A549 (cell line): ENCODE measurements at regions not wholly inside any gene's neighbourhood (a gene's known extent, or its start where the extent isn't known, plus 50 kb on each side); places are given as distances from the start of the nearest gene placed in this dataset.

ENCODE experiments used
- ATAC-seq, 2 experiments: fragments of 200-7000 bp in 1 of 2; fragments of >200 bp in 1 of 2; cut with Nextera tagmentation in 1 of 2; cut with Tn5 transposase in 1 of 2; 3 replicates each; pipeline versions ENCODE4 v1.8.0 to v1.9.1; 2018 to 2020; ENCODE audit warnings: mild to moderate bottlenecking in 1 of 2, moderate library complexity in 1 of 2
- CTCF ChIA-PET: fragments of 300-600 bp; sonication (Branson Sonifier 250); formaldehyde crosslinking; extraction: SDS; loops from one replicate; lab custom pipeline; 2021; ENCODE audit warnings: antibody characterized with exemption, inconsistent platforms; lab: Yijun Ruan, JAX
- POLR2A ChIA-PET: fragments of 350-600 bp; formaldehyde crosslinking; extraction: SDS; loops from one replicate; lab custom pipeline; 2021; ENCODE audit warnings: antibody characterized with exemption, inconsistent platforms; lab: Yijun Ruan, JAX
- DNase-seq, 2 experiments: peaks; one replicate each; pipeline versions ENCODE4 v3.0.0 to v3.0.0-alpha.2; 2011 to 2016; ENCODE audit warnings: low read depth in 1 of 2, low spot score in 1 of 2
- FAIRE-seq: peaks from 2 replicates; lab custom pipeline; 2011; peaks lifted over from hg19 to GRCh38; lab: Jason Lieb, UNC
- H3K27ac ChIP-seq, 2 experiments: fragments of >200 bp; sonication (Bioruptor Twin); formaldehyde crosslinking; 3 replicates each; pipeline ENCODE4 v1.5.1; 2016 to 2017
- H3K4me1 ChIP-seq: fragments of >200 bp; sonication (Bioruptor Twin); formaldehyde crosslinking; 3 replicates; pipeline ENCODE4 v1.6.1; 2016
- H3K4me2 ChIP-seq: fragments of >200 bp; sonication (Bioruptor Twin); formaldehyde crosslinking; 3 replicates; pipeline ENCODE4 v1.6.1; 2016
- H3K4me3 ChIP-seq: fragments of >200 bp; sonication (Bioruptor Twin); formaldehyde crosslinking; 3 replicates; pipeline ENCODE4 v1.5.1; 2016
- H3K9me3 ChIP-seq: fragments of >200 bp; sonication (Bioruptor Twin); formaldehyde crosslinking; 3 replicates; pipeline ENCODE4 v1.6.1; 2016
- CBX8 ChIP-seq: fragments of 200-600 bp; sonication (generic); IDR thresholded peaks from 2 replicates; pipeline ENCODE4 v1.6.1; 2016
- CHD2 ChIP-seq: fragments of 150-350 bp; IDR thresholded peaks from 2 replicates; pipeline ENCODE4 v1.6.1; 2014; ENCODE audit warnings: low read length; ENCODE audit not compliant: partially characterized antibody
- FOSB ChIP-seq: fragments of 250-450 bp; sonication (Bioruptor Pico); IDR thresholded peaks from 2 replicates; pipeline ENCODE4 v1.5.0; 2020; ENCODE audit warnings: mild to moderate bottlenecking, moderate library complexity
- FOXS1 ChIP-seq: fragments of 250-450 bp; sonication (Bioruptor Pico); IDR thresholded peaks from 2 replicates; pipeline ENCODE4 v1.5.0; 2020; ENCODE audit warnings: mild to moderate bottlenecking, moderate library complexity
- HDAC2 ChIP-seq: fragments of 200-600 bp; sonication (generic); IDR thresholded peaks from 2 replicates; pipeline ENCODE4 v1.6.1; 2016
- HEYL ChIP-seq: fragments of 250-450 bp; sonication (Bioruptor Pico); IDR thresholded peaks from 2 replicates; pipeline ENCODE4 v1.8.0; 2021; ENCODE audit warnings: mild to moderate bottlenecking, moderate library complexity
- HOXB13 ChIP-seq: fragments of 250-450 bp; sonication (Bioruptor Pico); IDR thresholded peaks from 2 replicates; pipeline ENCODE4 v1.5.0; 2020; ENCODE audit warnings: low read depth, mild to moderate bottlenecking, moderate library complexity
- HOXB5 ChIP-seq: fragments of 250-450 bp; sonication (Bioruptor Pico); IDR thresholded peaks from 2 replicates; pipeline ENCODE4 v1.5.0; 2020; ENCODE audit warnings: mild to moderate bottlenecking, moderate library complexity
- MAFK ChIP-seq: fragments of 450-650 bp; IDR thresholded peaks from 2 replicates; pipeline ENCODE4 v1.6.1; 2014; ENCODE audit not compliant: partially characterized antibody
- NPAS2 ChIP-seq: fragments of 250-450 bp; sonication (Bioruptor Pico); IDR thresholded peaks from 2 replicates; pipeline ENCODE4 v1.8.0; 2022; ENCODE audit warnings: mild to moderate bottlenecking, moderate library complexity, borderline replicate concordance
- PHF8 ChIP-seq: fragments of 200-600 bp; sonication (generic); IDR thresholded peaks from 2 replicates; pipeline ENCODE4 v1.6.1; 2016; ENCODE audit warnings: low read depth, mild to moderate bottlenecking, antibody characterized with exemption, moderate library complexity, borderline replicate concordance
- POLR2A ChIP-seq: IDR thresholded peaks from 2 replicates; pipeline ENCODE4 v1.6.1; 2012; ENCODE audit warnings: mild to moderate bottlenecking, low read length
- RAD21 ChIP-seq, 2 experiments: fragments of >200 bp in 1 of 2; sonication (Bioruptor Twin) in 1 of 2; formaldehyde crosslinking in 1 of 2; IDR thresholded peaks in 1 of 2; conservative IDR thresholded peaks in 1 of 2; 2 replicates in 1 of 2; 3 replicates in 1 of 2; pipeline ENCODE4 v1.6.1; 2012 to 2018; ENCODE audit warnings: inconsistent platforms in 1 of 2
- RFX5 ChIP-seq: fragments of 450-650 bp; IDR thresholded peaks from 2 replicates; pipeline ENCODE4 v1.7.1; 2014; ENCODE audit warnings: antibody characterized with exemption, mild to moderate bottlenecking, moderate library complexity
- TFCP2L1 ChIP-seq: fragments of 250-450 bp; sonication (Bioruptor Pico); IDR thresholded peaks from 2 replicates; pipeline ENCODE4 v1.5.0; 2021; ENCODE audit warnings: mild to moderate bottlenecking
- ZC3H11A ChIP-seq: fragments of 450-650 bp; IDR thresholded peaks from 2 replicates; pipeline ENCODE4 v1.6.1; 2014; ENCODE audit warnings: antibody characterized with exemption, mild to moderate bottlenecking
- ZFP36 ChIP-seq: fragments of 450-650 bp; IDR thresholded peaks from 2 replicates; pipeline ENCODE4 v1.6.1; 2014; ENCODE audit warnings: borderline replicate concordance; ENCODE audit not compliant: partially characterized antibody
- ZNF302 ChIP-seq: fragments of 250-450 bp; sonication (Bioruptor Pico); IDR thresholded peaks from 2 replicates; pipeline ENCODE4 v1.9.0; 2021; ENCODE audit warnings: inconsistent platforms, mild to moderate bottlenecking, moderate library complexity
- WGBS: methylation state at CpG from one replicate; pipeline ENCODE4 v1.1.6; 2017; ENCODE audit errors: missing lambda C conversion rate; 5-methylcytosine and 5-hydroxymethylcytosine counted together
- TF ChIP-seq, protein P1 (sequence below): fragments of 250-450 bp; sonication (Bioruptor Pico); IDR thresholded peaks from 2 replicates; pipeline ENCODE4 v1.5.0; 2021; ENCODE audit warnings: mild to moderate bottlenecking, moderate library complexity, borderline replicate concordance
- TF ChIP-seq, protein P2 (sequence below): fragments of 250-450 bp; sonication (Bioruptor Pico); IDR thresholded peaks from 2 replicates; pipeline ENCODE4 v1.5.0; 2020; ENCODE audit warnings: low read depth, mild to moderate bottlenecking, moderate library complexity
- TF ChIP-seq, protein P3 (sequence below): fragments of 450-650 bp; IDR thresholded peaks from 2 replicates; pipeline ENCODE4 v1.6.1; 2014; ENCODE audit warnings: antibody characterized with exemption

DNA sequence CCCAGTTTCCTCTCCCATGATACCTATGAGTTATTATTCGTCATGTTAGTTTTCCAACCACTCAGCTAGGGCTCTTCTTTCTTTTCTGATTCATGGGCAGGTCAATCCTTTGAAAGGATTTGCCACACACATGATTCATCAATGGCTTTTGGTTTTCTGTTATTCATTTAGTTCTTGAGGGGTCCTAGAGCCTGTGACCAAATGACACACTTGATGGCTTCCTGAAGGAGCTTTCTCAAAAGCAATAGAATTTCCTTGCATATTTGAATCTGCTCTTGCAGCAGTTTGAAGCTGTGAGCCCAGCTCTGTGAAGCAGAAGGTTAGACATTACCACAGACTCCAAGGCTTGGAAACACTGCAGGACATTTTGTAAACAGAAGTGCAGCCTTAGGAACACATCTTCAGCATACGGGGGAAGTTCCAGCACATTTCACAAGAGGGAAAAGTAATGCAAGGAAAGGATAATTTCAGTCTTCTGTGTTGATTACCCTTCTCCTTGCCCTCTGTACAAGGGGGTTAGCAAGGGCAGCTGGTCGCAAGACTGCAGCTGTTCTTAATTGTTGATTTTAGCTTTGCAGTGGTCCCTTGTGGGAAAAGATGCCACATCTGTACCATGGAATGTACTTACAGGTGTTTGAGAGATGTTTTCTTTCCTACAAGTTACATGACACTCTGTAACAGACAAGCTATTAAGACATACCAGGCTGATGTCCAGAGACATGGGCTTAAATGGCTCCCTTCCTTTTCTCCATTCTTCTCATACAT is 338.6 kb downstream of the KCNRG start:
- CTCF ChIA-PET, result no interaction called here
- POLR2A ChIA-PET, result no interaction called here
- DNase-seq (no peak), FAIRE-seq (no peak), ATAC-seq (no peak)
- 75% methylated on average over 3 of the region's 3 CpGs for WGBS
- H3K4me3 ChIP-seq, result no peak overlapping the region
- no peak overlapping the region for H3K4me2 ChIP-seq
- TF ChIP-seq FOSB (no peak), CBX8 (no peak), FOXS1 (no peak)
- no peak overlapping the region for H3K27ac ChIP-seq
- no peaks in the 10 kb centered on the region for H3K9me3 ChIP-seq
- H3K4me1 ChIP-seq, result peaks cover 3% of the 10 kb centered on the region; the same call in 1 of the 3 replicates

DNA sequence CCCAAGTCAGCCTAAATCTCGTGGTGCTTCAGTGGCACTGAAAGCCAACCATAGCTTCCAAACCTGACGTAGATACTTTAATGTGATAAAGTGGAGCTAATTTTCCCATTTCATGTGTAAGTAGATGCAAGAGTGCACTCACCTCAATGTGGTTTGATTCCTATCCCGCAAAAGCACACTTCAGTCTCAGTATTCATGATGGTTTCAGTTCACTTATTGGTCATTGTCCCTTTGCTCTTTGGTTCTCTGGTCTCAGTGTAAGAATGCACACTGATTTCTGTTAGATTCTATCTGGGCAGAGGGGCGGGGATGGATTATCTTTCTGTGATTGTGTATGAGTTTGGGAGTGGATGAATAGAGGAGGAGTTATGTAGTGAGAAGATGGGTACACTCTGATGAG is 340.6 kb downstream of the KCNRG start:
- WGBS, result 83% methylated on average over 4 of the region's 4 CpGs
- ChIA-PET CTCF (interaction anchor here (1.2 kb wide), 1 partner anchor 270 kb away, joined by 3 read pairs; no protein-coding TSS in a partner anchor), POLR2A (no interaction called here)
- DNase-seq (no peak), FAIRE-seq (no peak), ATAC-seq (no peak)
- Histone ChIP-seq H3K4me1 (peaks cover 3% of the 10 kb centered on the region; the same call in 1 of the 3 replicates), H3K27ac (no peak overlapping the region), H3K4me3 (no peak overlapping the region), H3K9me3 (no peaks in the 10 kb centered on the region), H3K4me2 (no peak overlapping the region)
- no peak for TF ChIP-seq PHF8
- TF ChIP-seq HEYL (CRISPR knock-in tag), result no peak
- TF ChIP-seq, protein P1, sequence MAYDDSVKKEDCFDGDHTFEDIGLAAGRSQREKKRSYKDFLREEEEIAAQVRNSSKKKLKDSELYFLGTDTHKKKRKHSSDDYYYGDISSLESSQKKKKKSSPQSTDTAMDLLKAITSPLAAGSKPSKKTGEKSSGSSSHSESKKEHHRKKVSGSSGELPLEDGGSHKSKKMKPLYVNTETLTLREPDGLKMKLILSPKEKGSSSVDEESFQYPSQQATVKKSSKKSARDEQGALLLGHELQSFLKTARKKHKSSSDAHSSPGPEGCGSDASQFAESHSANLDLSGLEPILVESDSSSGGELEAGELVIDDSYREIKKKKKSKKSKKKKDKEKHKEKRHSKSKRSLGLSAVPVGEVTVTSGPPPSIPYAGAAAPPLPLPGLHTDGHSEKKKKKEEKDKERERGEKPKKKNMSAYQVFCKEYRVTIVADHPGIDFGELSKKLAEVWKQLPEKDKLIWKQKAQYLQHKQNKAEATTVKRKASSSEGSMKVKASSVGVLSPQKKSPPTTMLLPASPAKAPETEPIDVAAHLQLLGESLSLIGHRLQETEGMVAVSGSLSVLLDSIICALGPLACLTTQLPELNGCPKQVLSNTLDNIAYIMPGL (CRISPR knock-in tag), result no peak

DNA sequence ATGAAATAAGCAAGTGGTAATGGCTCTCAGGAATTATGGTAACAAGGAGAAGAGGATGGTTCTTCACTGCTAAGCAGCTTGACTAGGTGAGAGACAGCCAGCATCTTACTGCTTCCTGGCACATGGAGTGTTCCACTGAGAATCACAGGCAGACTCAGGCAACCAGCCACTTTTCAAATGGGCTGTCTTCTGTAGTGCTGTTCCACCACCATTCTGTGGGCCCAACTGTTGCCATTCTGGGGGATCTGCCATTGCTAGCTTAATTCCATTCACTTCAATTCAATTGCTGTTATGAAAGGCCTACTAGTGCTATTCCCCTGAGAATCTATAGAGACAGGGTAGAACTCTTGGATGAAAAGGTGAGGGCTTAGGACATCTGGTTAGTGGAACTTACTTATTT is 341.9 kb downstream of the KCNRG start:
- TF ChIP-seq RAD21 (conservative IDR thresholded peaks at IDR 0.05 in 1 of 2, IDR thresholded peaks at IDR 0.05 in 1 of 2) (no peak), RFX5 (no peak), MAFK (no peak), CHD2 (no peak), HOXB5 (CRISPR knock-in tag) (no peak), NPAS2 (CRISPR knock-in tag) (no peak), ZNF302 (CRISPR knock-in tag) (no peak), HDAC2 (no peak), ZFP36 (no peak), ZC3H11A (no peak), HOXB13 (CRISPR knock-in tag) (no peak), TFCP2L1 (no peak), POLR2A (no peak)
- TF ChIP-seq, protein P1 (CRISPR knock-in tag), result no peak
- TF ChIP-seq, protein P2, sequence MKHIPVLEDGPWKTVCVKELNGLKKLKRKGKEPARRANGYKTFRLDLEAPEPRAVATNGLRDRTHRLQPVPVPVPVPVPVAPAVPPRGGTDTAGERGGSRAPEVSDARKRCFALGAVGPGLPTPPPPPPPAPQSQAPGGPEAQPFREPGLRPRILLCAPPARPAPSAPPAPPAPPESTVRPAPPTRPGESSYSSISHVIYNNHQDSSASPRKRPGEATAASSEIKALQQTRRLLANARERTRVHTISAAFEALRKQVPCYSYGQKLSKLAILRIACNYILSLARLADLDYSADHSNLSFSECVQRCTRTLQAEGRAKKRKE, result no peak
- TF ChIP-seq, protein P3, sequence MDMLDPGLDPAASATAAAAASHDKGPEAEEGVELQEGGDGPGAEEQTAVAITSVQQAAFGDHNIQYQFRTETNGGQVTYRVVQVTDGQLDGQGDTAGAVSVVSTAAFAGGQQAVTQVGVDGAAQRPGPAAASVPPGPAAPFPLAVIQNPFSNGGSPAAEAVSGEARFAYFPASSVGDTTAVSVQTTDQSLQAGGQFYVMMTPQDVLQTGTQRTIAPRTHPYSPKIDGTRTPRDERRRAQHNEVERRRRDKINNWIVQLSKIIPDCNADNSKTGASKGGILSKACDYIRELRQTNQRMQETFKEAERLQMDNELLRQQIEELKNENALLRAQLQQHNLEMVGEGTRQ, result no peak
- H3K27ac ChIP-seq, result no peak overlapping the region
- no peaks in the 10 kb centered on the region for H3K9me3 ChIP-seq
- DNase-seq (no peak), ATAC-seq (no peak), FAIRE-seq (no peak)
- H3K4me1 ChIP-seq, result peaks cover 3% of the 10 kb centered on the region; the same call in 1 of the 3 replicates
- no peak overlapping the region for H3K4me3 ChIP-seq
- H3K4me2 ChIP-seq, result no peak overlapping the region
- POLR2A ChIA-PET, result no interaction called here
- CTCF ChIA-PET, result no interaction called here
